NCI-H524 (cell line): ENCODE measurements at regions not wholly inside any gene's neighbourhood (a gene's known extent, or its start where the extent isn't known, plus 50 kb on each side); places are given as distances from the start of the nearest gene placed in this dataset.

ENCODE experiments used
- DNase-seq, 2 experiments: peaks; one replicate each; lab custom pipeline; 2025; lab: John Stamatoyannopoulos, UW

GRCh38 chr4:71240094-71240493 is 98.7 kb upstream of the SLC4A4 start:
- no peak for DNase-seq

DNA sequence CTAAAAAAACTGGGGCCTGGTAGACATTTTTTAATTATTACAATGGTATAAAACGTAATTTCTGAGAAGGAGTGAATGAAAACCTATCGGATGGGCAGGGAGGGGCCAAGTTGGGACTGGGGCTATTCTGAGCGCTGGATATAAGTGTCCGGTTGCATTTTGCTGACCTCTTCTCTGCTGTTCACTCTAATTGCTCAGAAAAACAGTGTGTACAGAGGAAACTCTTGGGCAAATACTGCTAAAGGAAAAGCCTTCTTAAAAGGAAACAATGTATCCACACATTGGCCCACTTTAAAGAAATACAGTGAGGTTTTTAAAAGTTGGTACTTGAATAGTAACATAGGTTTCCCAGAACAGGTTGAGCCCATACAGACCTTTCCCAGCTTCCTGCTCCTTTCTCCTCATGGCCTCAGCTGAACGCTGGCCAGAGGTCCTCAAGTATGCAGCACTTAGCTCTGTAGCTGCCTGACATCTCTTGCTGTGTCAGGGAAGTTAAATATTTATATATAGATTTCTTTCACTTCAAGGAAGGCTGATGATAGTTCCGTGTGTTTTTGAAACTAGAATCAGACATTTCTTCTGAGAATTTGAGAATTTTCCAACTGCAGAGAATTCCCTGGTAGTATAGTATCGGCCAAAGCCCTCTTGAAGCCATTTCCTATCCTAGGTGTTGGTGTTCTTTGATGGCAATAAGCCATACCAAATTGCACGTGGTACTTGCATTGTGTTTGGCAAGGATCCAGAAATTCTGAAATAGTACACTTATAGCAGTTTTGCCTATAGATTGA is 97.1 kb upstream of the SLC4A4 start:
- DNase-seq: peak in 1 of 2 experiments; percentile 2

DNA sequence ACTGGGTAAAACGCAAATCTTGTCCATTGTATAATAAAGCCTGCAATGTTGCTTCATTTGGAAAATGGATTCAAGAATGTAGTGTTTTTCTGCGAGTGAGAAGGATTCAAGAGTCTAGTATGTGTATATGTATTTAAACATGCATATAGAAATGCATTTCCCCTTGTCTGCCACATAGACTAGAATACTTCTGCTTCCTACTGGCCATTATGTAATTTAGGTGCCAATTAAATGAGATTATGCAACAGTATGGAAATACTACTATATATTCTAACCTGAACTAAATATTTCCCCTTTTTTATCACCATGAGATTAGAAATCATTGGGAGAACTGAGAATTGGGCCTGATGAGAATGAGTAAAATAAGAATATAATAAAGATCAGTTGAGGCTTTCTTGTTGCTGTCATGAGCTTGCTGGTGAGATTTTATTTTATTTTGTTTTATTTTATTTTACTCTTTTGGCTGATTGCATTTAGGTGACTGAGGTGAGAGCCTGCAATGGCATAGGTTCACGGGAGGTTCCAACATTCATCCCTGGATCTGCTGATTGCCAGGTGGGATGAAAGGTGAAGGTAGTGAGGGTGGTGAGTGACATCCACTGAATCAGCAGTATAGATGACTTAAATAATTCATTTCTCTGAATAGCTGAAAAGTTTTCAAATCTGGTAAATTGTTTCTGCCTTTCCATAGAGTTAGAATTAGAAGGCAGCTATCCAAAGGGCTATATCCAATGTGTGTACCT is 95.6 kb upstream of the SLC4A4 start:
- no peak for DNase-seq

DNA sequence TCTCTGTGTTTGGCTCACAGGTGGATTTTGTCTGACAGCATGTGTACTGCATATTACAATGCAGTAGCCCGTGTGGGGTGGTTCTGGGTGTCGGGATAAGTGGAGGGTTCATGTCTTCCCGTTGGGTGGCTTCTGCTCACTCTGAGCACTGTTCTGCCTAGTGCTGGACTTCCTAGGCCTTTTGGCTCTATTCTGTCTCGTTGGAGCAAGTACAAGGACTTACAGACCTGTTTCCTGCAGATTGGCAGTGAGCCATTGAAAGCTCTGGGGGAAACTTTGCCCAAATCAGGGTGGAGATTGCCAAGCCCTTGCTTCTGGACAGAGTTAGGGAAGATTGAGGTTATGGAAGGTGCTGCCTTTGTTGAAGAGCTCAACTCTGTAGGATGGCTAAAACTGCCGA is 91.1 kb upstream of the SLC4A4 start:
- DNase-seq: no peak

DNA sequence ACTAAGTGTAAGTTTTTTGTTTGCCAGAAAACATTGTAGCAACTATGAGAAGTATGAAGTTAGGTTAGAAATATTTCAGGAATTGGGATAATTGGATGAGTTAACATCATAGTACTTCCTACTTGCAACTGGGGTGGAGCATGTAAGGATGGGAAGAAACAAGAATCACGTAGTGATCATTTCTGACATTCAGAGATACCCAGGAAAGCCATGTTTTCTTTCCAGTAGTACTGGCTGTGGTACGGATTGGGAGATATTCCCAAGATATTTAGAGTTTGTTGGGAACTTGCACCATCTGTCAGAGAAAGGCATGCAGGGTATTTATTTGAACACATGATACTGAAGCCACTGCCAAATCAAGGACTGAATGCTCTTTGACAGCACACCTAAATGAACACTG is 87.6 kb upstream of the SLC4A4 start:
- peak in 1 of 2 experiments; percentile 3 for DNase-seq

- DNase-seq: no peak
These were observed 85.3 kb upstream of the SLC4A4 start for GRCh38 chr4:71253545-71253944.

DNA sequence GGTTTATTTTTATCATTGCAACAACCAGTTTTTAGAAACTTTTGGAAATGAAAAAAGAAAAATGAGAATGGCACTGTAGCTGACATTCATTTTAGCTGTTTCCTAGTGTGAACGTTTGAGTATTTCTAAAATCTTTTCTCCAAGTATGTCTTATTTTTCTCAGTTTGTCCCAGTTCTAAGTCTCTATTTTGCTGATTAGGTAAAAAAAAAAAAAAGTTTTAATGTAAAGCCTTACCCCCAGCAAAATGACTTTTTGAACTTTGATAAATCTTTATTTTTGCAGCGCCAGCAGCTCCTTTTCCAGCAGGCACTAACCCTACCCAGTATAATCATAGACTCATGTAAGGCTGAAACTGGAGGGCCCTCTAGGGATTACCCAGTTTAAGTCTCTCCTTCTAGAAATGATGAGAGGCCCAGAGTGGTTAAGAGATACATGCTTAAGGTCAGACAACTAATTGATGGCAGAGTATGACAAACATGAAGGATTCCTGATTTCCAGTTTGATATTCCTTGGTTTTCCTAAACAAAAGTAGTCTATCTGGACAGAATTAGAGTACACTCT is 84.3 kb upstream of the SLC4A4 start:
- peak in 1 of 2 experiments; percentile 56 for DNase-seq

DNA sequence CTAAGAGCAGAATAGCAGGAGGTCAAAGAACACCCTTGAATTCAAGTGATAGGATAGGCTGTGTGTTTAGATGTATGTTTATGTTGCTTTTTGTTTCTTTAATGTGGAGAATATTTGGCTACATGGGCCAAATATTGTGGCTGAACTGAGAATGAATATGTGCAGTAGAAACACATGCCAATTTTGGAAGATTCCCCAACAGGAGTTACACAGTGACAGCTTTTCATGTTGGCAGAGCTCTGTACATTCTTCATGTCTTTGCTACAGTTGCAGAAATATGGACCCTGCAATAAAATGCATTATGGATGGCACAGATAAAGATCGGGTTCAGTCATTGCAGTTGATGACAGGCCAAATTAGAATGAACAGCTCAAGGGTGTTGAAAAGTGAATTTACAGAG is 82.8 kb upstream of the SLC4A4 start:
- no peak for DNase-seq

GRCh38 chr4:71257761-71258160 is 81.1 kb upstream of the SLC4A4 start:
- DNase-seq: no peak

- DNase-seq: no peak
These were observed 80.5 kb upstream of the SLC4A4 start for GRCh38 chr4:71258323-71258722.

DNA sequence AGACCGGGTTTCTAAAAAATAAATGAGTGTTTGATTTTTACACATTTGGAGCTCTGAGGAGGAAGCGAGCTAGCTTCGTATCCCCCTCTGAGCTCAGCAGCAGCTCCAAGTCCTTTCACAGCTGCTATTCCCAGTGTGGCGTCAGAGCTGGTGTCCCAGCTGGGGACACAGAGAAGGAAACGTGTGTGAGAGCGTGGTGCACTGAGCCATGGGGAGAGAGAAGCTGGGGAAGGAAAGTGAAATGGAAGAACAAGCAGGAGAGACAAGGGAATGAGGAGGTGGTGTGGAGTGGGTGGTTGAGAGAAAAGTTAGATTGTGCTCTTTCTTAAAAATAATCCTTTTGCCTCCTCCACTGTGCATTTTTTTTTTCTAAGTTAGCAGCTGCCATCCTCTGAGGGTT is 79.5 kb upstream of the SLC4A4 start:
- DNase-seq: no peak

- DNase-seq: no peak
These were observed 78.9 kb upstream of the SLC4A4 start for GRCh38 chr4:71259911-71260331.

- DNase-seq: no peak
These were observed 78.3 kb upstream of the SLC4A4 start for GRCh38 chr4:71260544-71260943.

GRCh38 chr4:71261001-71261400 is 77.8 kb upstream of the SLC4A4 start:
- no peak for DNase-seq

DNA sequence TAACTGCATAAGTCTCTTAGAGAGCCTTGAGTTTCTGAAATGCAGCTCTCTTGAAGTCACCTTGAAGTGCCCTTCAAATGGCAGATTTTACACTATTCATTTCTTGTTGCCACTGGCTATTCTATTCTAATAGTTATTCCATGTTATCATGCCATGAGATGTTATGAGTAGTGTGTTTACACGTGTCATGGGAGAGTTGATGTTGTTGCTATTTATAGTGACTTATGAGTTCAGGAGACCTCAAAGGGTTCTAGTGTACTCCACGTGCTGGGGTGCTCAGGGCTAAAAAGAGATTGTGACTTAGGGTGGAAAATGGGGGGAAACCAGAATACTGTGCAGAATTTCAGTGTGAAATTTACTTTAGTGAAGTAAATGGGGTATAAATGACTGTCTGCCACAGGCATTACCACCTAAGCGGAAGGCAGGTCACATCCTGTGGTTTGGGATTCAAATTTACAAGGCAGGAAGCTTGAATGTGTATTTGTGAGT is 77.1 kb upstream of the SLC4A4 start:
- DNase-seq: no peak

DNA sequence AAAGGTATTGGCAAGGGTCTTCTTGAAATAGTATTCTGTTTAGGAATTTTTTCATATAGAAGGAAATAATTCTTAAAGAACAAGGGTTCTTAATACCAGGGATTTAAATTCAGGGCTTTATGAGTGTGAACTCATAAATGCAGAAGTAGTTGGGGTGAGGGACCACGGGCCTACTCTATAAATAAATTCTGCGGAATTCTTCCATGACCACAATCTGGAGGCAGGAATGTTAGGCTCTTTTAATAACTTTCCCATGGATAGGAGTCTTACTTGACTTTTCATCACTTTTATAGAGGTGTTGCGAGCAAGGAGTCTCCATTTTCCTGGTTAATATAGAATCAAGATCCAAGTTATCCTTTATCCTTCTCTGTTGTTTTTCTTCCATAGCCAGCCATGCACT is 76.7 kb upstream of the SLC4A4 start:
- no peak for DNase-seq

GRCh38 chr4:71266090-71266794 is 72.6 kb upstream of the SLC4A4 start:
- DNase-seq: no peak

- DNase-seq: no peak
These were observed 71.6 kb upstream of the SLC4A4 start for GRCh38 chr4:71267244-71267643.

- DNase-seq: no peak
These were observed 70.7 kb upstream of the SLC4A4 start for GRCh38 chr4:71268166-71268565.

GRCh38 chr4:71269233-71269632 is 69.6 kb upstream of the SLC4A4 start:
- DNase-seq: no peak

DNA sequence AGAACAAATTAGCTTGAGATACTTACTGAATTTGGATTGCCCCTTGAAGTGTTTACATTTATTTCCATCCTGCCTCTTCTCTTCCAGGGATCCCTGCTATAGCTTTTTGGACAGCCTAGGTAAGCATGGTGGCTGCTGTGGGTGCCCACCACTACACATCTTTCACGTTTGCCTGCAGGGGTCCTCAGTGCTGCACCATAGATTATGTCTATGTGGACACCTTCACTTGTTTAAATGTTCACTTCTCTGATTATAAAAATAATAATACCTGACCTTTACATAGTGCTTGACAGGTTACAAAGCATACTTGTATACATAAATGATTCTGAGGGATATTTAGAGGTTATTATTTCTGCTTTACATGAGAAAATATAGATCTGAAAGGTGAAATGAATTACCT is 67.9 kb upstream of the SLC4A4 start:
- peak; percentile 21 to 64 for DNase-seq

DNA sequence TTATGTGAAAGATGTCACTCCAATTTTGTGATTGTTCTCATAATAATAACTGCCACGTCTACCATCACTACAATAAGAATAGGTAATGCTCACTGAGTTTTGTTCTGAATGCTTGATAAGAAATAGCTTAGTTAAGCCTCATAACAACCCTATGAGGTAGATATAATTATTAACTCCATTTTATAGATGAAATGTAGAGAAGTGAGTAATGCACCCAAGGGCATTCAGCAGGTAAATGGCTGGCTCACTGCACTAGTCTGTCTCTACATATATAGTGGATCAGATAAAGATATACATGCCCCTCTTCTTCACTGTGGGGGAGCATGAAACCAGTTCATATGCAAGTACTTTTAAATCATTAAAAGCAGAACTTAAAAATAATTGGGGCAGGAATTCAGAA is 65.8 kb upstream of the SLC4A4 start:
- DNase-seq: no peak
